A549 (cell line): ENCODE measurements at regions not wholly inside any gene's neighbourhood (a gene's known extent, or its start where the extent isn't known, plus 50 kb on each side); places are given as distances from the start of the nearest gene placed in this dataset.
"Not testable (repeated sequence)": the region's sequence is repeated elsewhere in the genome, so short reads cannot be mapped to it uniquely, and the experiment has no call there.

ENCODE experiments used
- CEBPB ChIP-seq, 2 experiments: fragments of >200 bp in 1 of 2; sonication (Bioruptor Twin) in 1 of 2; formaldehyde crosslinking in 1 of 2; IDR thresholded peaks; 2 replicates each; pipeline ENCODE4 v1.6.1; 2012 to 2016
- CHD2 ChIP-seq: fragments of 150-350 bp; IDR thresholded peaks from 2 replicates; pipeline ENCODE4 v1.6.1; 2014; ENCODE audit warnings: low read length; ENCODE audit not compliant: partially characterized antibody
- CHD4 ChIP-seq: fragments of 200-600 bp; sonication (generic); IDR thresholded peaks from 2 replicates; pipeline ENCODE4 v1.6.1; 2016; ENCODE audit warnings: antibody characterized with exemption, mild to moderate bottlenecking, borderline replicate concordance
- ESRRA ChIP-seq: fragments of 150-350 bp; IDR thresholded peaks from 2 replicates; pipeline ENCODE4 v1.6.1; 2014; ENCODE audit warnings: mild to moderate bottlenecking, low read length, borderline replicate concordance
- FOSL2 ChIP-seq, 2 experiments: fragments of 450-650 bp in 1 of 2; fragments of >200 bp in 1 of 2; sonication (Bioruptor Twin) in 1 of 2; formaldehyde crosslinking; IDR thresholded peaks; 2 replicates each; pipeline versions ENCODE4 v1.5.0 to v1.6.1; 2016 to 2020; ENCODE audit warnings: mild to moderate bottlenecking in 1 of 2, moderate library complexity in 1 of 2
- JUN ChIP-seq, 2 experiments: fragments of >200 bp; sonication (Bioruptor Twin); formaldehyde crosslinking; IDR thresholded peaks; 2 replicates in 1 of 2; 3 replicates in 1 of 2; pipeline ENCODE4 v1.6.1; 2016 to 2017
- KDM5A ChIP-seq: fragments of 200-600 bp; sonication (generic); IDR thresholded peaks from 2 replicates; pipeline ENCODE4 v1.6.1; 2016; ENCODE audit warnings: antibody characterized with exemption, mild to moderate bottlenecking
- RAD21 ChIP-seq, 2 experiments: fragments of >200 bp in 1 of 2; sonication (Bioruptor Twin) in 1 of 2; formaldehyde crosslinking in 1 of 2; IDR thresholded peaks in 1 of 2; conservative IDR thresholded peaks in 1 of 2; 2 replicates in 1 of 2; 3 replicates in 1 of 2; pipeline ENCODE4 v1.6.1; 2012 to 2018; ENCODE audit warnings: inconsistent platforms in 1 of 2
- RCOR1 ChIP-seq: fragments of 150-350 bp; IDR thresholded peaks from 2 replicates; pipeline ENCODE4 v1.6.1; 2014; ENCODE audit warnings: antibody characterized with exemption, low read length, low read depth
- SMC3 ChIP-seq: fragments of >200 bp; sonication (Bioruptor Twin); formaldehyde crosslinking; IDR thresholded peaks from 3 replicates; pipeline ENCODE4 v1.6.1; 2018; ENCODE audit warnings: inconsistent platforms
- TF ChIP-seq, protein P1 (sequence below): fragments of >200 bp; sonication (Bioruptor Twin); formaldehyde crosslinking; IDR thresholded peaks from 3 replicates; pipeline ENCODE4 v1.5.1; 2016

GRCh38 chr21:28032652-28033051, 960.0 kb downstream of the LTN1 start:
- TF ChIP-seq, protein P1, sequence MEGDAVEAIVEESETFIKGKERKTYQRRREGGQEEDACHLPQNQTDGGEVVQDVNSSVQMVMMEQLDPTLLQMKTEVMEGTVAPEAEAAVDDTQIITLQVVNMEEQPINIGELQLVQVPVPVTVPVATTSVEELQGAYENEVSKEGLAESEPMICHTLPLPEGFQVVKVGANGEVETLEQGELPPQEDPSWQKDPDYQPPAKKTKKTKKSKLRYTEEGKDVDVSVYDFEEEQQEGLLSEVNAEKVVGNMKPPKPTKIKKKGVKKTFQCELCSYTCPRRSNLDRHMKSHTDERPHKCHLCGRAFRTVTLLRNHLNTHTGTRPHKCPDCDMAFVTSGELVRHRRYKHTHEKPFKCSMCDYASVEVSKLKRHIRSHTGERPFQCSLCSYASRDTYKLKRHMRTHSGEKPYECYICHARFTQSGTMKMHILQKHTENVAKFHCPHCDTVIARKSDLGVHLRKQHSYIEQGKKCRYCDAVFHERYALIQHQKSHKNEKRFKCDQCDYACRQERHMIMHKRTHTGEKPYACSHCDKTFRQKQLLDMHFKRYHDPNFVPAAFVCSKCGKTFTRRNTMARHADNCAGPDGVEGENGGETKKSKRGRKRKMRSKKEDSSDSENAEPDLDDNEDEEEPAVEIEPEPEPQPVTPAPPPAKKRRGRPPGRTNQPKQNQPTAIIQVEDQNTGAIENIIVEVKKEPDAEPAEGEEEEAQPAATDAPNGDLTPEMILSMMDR = not testable (repeated sequence)
- TF ChIP-seq SMC3; CHD2; CEBPB (IDR thresholded peaks at IDR 0.05); FOSL2 (IDR thresholded peaks at IDR 0.05); FOSL2 (CRISPR knock-in tag; IDR thresholded peaks at IDR 0.05); CHD4; RCOR1; JUN (IDR thresholded peaks at IDR 0.05); ESRRA; RAD21 (conservative IDR thresholded peaks at IDR 0.05 in 1 of 2, IDR thresholded peaks at IDR 0.05 in 1 of 2); KDM5A: not testable (repeated sequence)
